Upper lobe of right lung (tissue), 1 donor: ENCODE measurements at regions not wholly inside any gene's neighbourhood (a gene's known extent, or its start where the extent isn't known, plus 50 kb on each side); places are given as distances from the start of the nearest gene placed in this dataset.
A peak's percentile ranks its signal among the peaks of the same experiment; 100 is the strongest.

Experiments
- ATAC-seq: fragments of 200-7000 bp; cut with Tn5 transposase; one replicate; pipeline ENCODE4 v1.9.1; 2020; ENCODE audit warnings: mild to moderate bottlenecking, moderate library complexity
- DNase-seq: peaks from one replicate; pipeline ENCODE4 v3.0.0-alpha.2; 2020
- H3K27ac ChIP-seq: fragments of 200-600 bp; one replicate; pipeline ENCODE4 v1.8.0; 2022
- H3K27me3 ChIP-seq: fragments of 200-600 bp; one replicate; pipeline ENCODE4 v1.8.0; 2022; ENCODE audit warnings: mild to moderate bottlenecking
- H3K36me3 ChIP-seq: fragments of 200-600 bp; one replicate; pipeline ENCODE4 v1.8.0; 2022
- H3K4me1 ChIP-seq: fragments of 200-600 bp; one replicate; pipeline ENCODE4 v1.8.0; 2022
- H3K4me3 ChIP-seq: fragments of 200-600 bp; one replicate; pipeline ENCODE4 v1.8.0; 2022; ENCODE audit warnings: mild to moderate bottlenecking
- H3K9me3 ChIP-seq: fragments of 200-600 bp; one replicate; pipeline ENCODE4 v1.8.0; 2022
- CTCF ChIP-seq: fragments of 200-600 bp; IDR thresholded peaks from one replicate; pipeline ENCODE4 v1.8.0; 2022; ENCODE audit warnings: antibody characterized with exemption
- intact Hi-C: fragments of 100-400 bp; cut with DNase I; formaldehyde crosslinking; loops from one replicate; pipeline ENCODE4 v1.11.0; 2022
- donor health status: DM: no; HTN: yes; CAD: no; lungs with severe emphysema.

- intact Hi-C loops: no loop called here
- ATAC-seq: no peak
- H3K4me3 ChIP-seq: no peak overlapping the region
- no peaks in the 10 kb centered on the region for H3K4me1 ChIP-seq
- no peaks in the 10 kb centered on the region for H3K9me3 ChIP-seq
- H3K27ac ChIP-seq: no peak overlapping the region
- DNase-seq: no peak
- H3K27me3 ChIP-seq: no peaks in the 10 kb centered on the region
- H3K36me3 ChIP-seq: no peaks in the 10 kb centered on the region
- no peak for TF ChIP-seq CTCF
Observed at GRCh38 chr7:47188653-47189315, 393.1 kb downstream of the TNS3 start.

- H3K9me3 ChIP-seq: no peaks in the 10 kb centered on the region
- DNase-seq (no peak), ATAC-seq (no peak)
- H3K36me3 ChIP-seq: no peaks in the 10 kb centered on the region
- no peak for TF ChIP-seq CTCF
- no peak overlapping the region for H3K27ac ChIP-seq
- intact Hi-C loops: no loop called here
- no peaks in the 10 kb centered on the region for H3K27me3 ChIP-seq
- H3K4me3 ChIP-seq: no peak overlapping the region
- H3K4me1 ChIP-seq: no peaks in the 10 kb centered on the region
Observed at GRCh38 chr7:47188136-47188535, 393.8 kb downstream of the TNS3 start.

GRCh38 chr7:47186316-47186715, 395.6 kb downstream of the TNS3 start:
- Histone ChIP-seq H3K27me3 (no peaks in the 10 kb centered on the region), H3K9me3 (no peaks in the 10 kb centered on the region), H3K27ac (no peak overlapping the region), H3K36me3 (no peaks in the 10 kb centered on the region), H3K4me1 (no peaks in the 10 kb centered on the region), H3K4me3 (no peak overlapping the region)
- ATAC-seq (peak; percentile 50), DNase-seq (no peak)
- no peak for TF ChIP-seq CTCF
- intact Hi-C loops: no loop called here

GRCh38 chr7:47185839-47186238, 396.1 kb downstream of the TNS3 start:
- Histone ChIP-seq H3K9me3 (no peaks in the 10 kb centered on the region), H3K27me3 (no peaks in the 10 kb centered on the region), H3K36me3 (no peaks in the 10 kb centered on the region), H3K4me3 (no peak overlapping the region), H3K27ac (no peak overlapping the region), H3K4me1 (no peaks in the 10 kb centered on the region)
- ATAC-seq: no peak
- intact Hi-C loops: no loop called here
- no peak for DNase-seq
- TF ChIP-seq CTCF: no peak

- no peak for TF ChIP-seq CTCF
- H3K4me1 ChIP-seq: no peaks in the 10 kb centered on the region
- no peaks in the 10 kb centered on the region for H3K36me3 ChIP-seq
- H3K27ac ChIP-seq: no peak overlapping the region
- ATAC-seq (no peak), DNase-seq (no peak)
- intact Hi-C loops: no loop called here
- H3K4me3 ChIP-seq: no peak overlapping the region
- H3K27me3 ChIP-seq: no peaks in the 10 kb centered on the region
- no peaks in the 10 kb centered on the region for H3K9me3 ChIP-seq
Observed at GRCh38 chr7:47185170-47185569, 396.7 kb downstream of the TNS3 start.
